ENCODE measurements at regions not wholly inside any gene's neighbourhood (a gene's known extent, or its start where the extent isn't known, plus 50 kb on each side); places are given as distances from the start of the nearest gene placed in this dataset.
"Not testable (repeated sequence)": the region's sequence is repeated elsewhere in the genome, so short reads cannot be mapped to it uniquely, and the experiment has no call there.

DNA sequence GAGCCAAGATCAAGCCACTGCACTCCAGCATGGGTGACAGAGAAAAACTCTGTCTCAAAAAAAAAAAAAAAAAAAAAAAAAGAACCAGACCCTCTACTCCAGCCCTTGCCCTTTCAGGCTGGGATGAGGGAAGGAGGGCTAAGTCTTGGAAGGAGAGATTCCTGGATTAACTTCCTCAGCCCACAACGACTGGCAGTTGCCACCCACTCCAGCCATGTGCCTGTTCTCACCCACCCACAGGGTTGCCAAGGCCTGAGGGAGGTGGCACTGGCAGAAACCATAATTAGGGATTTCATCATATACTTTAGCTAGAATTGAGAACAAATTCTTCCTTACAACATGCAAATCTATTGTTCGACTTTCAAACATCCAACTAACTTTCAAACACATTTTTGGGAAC, 87.8 kb upstream of the SLC30A5 start:
- no peak for DNase-seq

DNA sequence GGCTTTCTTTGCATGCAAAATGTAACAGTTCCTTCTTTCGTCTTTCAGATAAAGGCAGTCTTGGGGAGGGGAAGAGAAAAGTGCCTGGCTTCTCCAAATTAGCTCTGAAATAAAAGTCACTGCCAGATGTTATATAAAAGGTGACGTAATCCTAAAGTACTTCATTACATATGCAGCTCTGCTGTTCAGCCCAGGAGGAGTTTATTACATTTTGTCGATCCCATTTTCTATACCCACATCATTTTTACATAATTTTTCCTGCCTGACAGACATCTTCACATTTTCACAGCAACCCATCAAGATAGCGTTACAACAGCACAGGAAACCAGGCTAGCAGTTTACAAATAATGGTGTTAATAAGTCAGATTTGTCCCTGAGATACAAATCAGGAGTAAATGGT, 86.7 kb upstream of the SLC30A5 start:
- DNase-seq: no peak

DNA sequence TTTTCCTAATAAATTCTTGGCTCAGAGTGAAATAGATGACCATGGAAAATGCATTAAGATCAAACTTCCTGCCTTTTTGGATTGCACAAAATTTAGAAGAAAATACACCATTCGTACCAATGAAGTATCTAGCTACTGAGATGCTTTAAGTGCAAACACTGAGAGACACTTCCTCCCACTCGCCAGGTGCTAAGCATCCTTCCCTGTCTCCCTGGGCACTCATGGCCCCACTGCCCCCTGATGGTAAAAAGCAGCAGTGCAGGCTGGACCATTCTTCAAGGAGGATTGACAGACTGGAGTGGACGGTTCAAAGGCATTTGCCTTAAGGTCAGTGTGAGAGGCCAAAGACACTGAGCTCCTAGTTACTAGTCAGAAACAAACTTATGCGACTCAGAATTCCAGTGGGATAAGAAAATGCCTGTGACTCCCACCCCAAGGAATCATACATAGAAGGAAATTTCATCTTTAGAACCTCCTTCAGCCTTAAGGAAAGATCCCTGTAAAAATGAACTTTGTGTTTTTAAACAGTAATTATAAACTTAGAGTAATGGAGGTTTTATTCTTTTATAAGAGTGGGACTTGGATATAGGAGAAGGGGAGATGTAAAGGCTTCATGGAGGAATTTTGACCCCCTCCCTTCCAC, 86.0 kb upstream of the SLC30A5 start:
- DNase-seq: peak; percentile 88

DNA sequence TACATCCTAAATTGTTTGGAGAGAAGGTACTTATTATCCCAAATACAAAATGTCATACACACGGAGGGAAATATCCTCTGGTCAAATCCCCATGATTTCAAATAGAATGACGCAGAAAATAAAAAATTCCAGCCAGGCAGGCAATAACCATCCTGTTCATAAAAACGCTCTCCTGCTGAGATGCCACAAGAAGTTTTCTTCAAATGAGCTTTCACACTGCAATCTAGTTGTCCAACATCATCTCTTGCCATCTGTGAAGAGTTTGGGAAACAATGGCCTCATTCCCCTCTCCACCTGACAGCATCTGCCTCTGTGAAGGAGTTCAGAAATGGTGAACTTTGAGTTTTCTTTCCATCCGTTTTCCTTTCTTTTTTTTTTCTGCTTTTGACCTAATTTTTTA, 83.3 kb upstream of the SLC30A5 start:
- no peak for DNase-seq

DNA sequence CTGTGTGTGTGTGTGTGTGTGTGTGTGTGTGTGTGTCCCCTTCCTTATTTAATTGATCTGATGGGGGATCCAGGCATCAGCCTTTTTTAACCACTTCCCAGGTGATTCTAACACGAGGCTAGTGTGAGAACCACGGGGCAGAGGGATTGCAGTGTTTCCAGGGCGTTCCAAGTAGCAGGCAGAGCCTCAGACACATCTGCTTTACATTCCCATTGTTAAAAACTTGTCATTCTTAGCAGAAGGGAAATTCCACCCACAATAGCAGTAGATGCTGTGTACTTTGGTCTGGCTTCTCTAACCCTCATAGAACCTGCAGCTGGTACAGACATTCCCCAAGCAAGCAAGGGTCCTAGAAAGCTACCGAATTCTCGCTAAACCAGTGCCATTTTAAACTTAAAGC, 81.9 kb upstream of the SLC30A5 start:
- no peak for DNase-seq

GRCh38 chr5:69013481-69013880, 80.3 kb upstream of the SLC30A5 start:
- no peak for DNase-seq

GRCh38 chr5:69014007-69014406, 79.8 kb upstream of the SLC30A5 start:
- not testable (repeated sequence) for DNase-seq

DNA sequence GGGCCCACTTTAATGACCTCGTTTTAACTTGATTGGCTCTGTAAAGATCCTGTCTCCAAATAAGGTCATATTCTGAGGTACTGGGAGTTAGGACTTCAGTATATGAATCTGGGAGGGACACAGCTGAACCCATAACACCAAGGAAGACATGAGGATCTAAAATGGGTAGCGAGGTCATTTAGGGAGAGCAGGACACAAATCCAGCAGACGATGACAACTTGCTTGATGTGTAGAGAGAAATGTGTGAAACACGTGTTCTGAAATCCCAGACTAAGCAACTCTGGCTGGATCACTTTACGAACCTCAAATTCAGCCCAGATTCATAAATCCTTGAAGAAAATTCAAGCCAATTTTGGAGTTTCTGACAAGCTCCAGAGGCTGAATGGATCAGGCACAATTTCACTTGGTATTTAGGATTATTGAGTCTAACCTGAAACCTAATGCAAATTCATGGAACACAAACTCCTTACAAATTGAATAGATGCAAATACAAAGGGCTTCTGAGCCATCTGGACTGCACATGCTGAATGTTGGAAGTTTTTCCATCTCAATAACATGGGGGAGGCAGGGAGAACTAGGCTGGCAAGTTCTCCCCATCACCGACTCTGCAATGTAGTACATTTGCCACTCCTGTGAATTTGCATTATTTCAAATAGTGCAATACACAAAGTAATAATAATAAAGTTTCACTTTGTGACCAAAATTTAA, 74.0 kb upstream of the SLC30A5 start:
- no peak for DNase-seq

DNA sequence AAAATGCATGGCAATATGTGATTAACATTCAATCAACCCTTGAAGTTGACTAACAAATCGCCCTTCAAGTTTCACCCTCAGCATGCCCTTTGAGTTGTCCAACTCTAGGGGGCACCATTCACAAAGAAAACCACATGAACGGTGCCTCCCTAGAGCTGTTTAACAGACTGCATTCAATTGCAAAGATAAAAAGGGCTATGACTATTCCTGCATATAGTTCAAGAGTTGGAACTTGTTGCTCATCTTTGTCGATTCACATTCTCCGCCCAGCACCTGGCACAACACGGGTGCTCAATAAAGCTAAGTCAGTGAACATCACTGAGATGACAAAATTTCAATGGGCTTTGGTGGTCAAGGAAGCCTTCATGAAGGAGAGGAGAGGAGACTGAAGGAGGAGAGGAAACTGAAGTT, 69.6 kb upstream of the SLC30A5 start:
- DNase-seq: no peak

GRCh38 chr5:69029292-69029691, 64.5 kb upstream of the SLC30A5 start:
- DNase-seq: no peak

GRCh38 chr5:69030358-69031062, 63.3 kb upstream of the SLC30A5 start:
- no peak for DNase-seq

- no peak for DNase-seq
Observed at GRCh38 chr5:69032009-69032408, 61.8 kb upstream of the SLC30A5 start.

DNA sequence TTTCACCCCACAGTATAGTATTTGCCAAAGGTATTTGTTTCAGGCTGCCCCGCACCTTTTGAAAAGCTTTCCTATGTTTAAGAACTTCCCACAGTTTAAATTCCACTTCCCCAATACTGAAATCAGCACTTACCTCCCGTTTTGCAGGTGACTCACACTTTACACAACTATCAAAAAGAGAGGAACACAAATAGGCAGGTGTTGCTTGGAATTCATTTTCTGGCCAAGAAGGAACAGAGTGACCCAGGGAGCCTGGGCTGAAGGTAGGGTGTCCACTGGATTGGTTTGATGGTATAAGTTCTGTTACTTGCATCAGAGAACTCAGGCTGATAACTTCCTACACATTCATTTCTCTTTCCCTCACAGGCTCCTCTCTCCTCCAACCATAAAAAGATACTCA, 60.1 kb upstream of the SLC30A5 start:
- no peak for DNase-seq

DNA sequence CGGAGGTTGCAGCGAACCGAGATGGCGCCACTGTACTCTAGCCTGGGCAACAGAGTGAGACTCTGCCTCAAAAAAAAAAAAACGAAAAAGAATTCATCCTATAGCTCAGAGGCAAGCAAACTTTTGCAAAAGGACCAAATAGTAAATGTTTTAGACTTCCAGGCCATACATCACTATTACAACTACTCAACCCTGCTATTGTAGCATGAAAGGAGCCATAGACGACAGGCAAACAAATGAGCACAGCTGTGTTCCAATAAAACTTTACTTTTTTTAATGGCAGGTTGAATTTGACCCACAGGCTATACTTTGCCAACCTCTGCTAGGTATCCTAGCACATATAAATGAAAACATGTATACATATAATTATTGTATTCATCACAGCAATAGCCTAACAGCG, 58.9 kb upstream of the SLC30A5 start:
- DNase-seq: no peak

DNA sequence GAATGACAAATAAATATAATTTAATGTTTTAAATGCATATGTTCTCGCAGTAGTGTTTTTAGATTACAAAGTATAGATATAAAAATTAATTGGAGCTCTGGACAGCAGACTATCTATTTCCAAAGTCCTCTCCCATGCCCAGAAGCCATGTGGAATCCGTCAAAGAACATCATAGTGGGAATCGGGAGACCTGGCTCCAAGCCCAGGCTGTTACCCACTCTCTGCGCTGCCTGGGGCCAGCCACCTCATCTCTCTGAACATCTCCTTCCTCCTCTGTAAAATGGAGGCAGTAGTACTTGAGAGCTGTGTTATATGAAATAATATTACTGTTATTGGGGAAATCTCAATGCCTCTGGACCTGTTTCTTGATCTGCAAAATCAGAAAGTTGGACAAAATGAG, 58.1 kb upstream of the SLC30A5 start:
- no peak for DNase-seq

GRCh38 chr5:69038539-69038938, 55.3 kb upstream of the SLC30A5 start:
- DNase-seq: no peak

GRCh38 chr5:69039829-69040228, 54.0 kb upstream of the SLC30A5 start:
- DNase-seq: no peak

- DNase-seq: no peak
Observed at GRCh38 chr5:69042500-69042899, 51.3 kb upstream of the SLC30A5 start.

DNA sequence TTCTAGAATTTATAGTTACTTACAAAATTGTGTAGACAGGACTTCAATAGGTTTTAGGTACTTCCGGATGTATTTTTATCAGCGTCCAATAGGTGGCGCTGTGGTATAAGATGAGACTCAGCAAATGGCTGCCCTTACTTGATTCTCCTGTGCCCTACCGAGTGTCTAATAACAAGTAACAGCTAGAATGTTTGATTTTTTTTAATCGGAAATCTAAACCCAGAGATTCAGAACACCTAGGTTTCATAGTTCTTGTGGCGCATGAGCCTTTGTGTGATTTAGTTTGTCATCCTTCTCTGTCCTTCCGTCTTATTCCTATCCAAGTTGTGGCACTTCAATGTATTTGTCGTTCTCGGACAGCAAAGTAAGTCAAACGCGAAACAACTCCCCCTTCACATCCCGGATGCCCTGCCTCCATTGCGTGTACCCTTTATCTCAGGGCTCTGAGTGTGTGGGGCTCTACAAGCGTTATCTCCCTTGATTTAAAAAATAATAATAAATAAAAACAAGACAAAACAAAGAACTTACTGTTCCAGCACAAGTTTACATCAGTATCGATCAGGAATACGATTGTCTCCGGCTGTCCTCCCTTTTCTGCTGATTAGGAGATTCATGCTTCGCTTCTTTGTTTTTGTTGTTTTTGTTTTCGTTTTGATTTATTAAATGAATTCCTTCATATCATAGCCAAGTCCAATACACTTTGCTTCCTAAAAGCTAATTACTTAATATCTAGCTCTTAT, 50.7 kb upstream of the SLC30A5 start:
- DNase-seq: peak; percentile 84

DNA sequence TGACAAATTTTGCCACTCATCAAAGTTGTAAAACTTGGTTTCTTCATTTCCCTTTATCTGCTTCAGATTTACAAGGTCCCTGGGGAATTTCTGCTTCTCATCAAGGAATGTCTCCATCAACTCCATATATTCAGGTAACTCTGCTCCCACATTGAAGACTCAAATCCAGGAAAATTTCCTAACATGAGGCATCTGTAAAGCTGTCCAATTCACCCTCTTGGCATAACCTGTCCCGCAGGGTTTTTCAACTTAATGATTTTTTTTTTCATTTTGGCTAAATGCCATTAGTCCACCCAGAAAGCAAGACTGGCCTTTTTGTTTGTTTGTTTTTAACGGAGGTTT, 50.2 kb upstream of the SLC30A5 start:
- DNase-seq: no peak

Data from activated CD8-positive, alpha-beta memory T cell treated with anti-CD3 and anti-CD28 coated beads for 24 hours (primary cell).